Gastroesophageal sphincter (tissue), 4 donors: ENCODE measurements at regions not wholly inside any gene's neighbourhood (a gene's known extent, or its start where the extent isn't known, plus 50 kb on each side); places are given as distances from the start of the nearest gene placed in this dataset.

ENCODE experiments used
- ATAC-seq: fragments of 150-250 bp; one replicate; pipeline ENCODE4 v1.9.1; 2016; ENCODE audit warnings: mild to moderate bottlenecking, moderate library complexity
- H3K27ac ChIP-seq, 4 donors: fragments of 200-600 bp; sonication (generic) in 3 of 4; 1 replicate in 3 of 4; 2 replicates in 1 of 4; pipeline ENCODE4 v1.5.1; 2016 to 2019
- H3K27me3 ChIP-seq: fragments of 200-600 bp; sonication (generic); one replicate; pipeline ENCODE4 v1.5.1; 2019
- H3K36me3 ChIP-seq, 2 donors: fragments of 200-600 bp; sonication (generic); one replicate each; pipeline ENCODE4 v1.5.1; 2019; ENCODE audit warnings: control low read depth in 1 of 2
- H3K4me1 ChIP-seq, 3 donors: fragments of 200-600 bp; sonication (generic); 1 replicate in 2 of 3; 2 replicates in 1 of 3; pipeline ENCODE4 v1.5.1; 2016 to 2019; ENCODE audit warnings: control low read depth in 2 of 3
- H3K4me3 ChIP-seq, 2 donors: fragments of 200-600 bp; sonication (generic); one replicate each; pipeline ENCODE4 v1.5.1; 2019; ENCODE audit warnings: mild to moderate bottlenecking in 1 of 2, moderate library complexity in 1 of 2
- H3K9me3 ChIP-seq, 3 donors: fragments of 200-600 bp; sonication (generic); one replicate each; pipeline ENCODE4 v1.5.1; 2017 to 2019; ENCODE audit warnings: control low read depth in 2 of 3
- CTCF ChIP-seq, 4 experiments: fragments of 200-600 bp in 2 of 4; fragments of 450-650 bp in 2 of 4; sonication (generic) in 1 of 4; IDR thresholded peaks; one replicate each; pipeline ENCODE4 v1.5.1; 2017 to 2019; ENCODE audit warnings: antibody characterized with exemption in 4 of 4, mild to moderate bottlenecking in 2 of 4, moderate library complexity in 2 of 4
- EP300 ChIP-seq: sonication (generic); formaldehyde crosslinking; IDR thresholded peaks from one replicate; pipeline ENCODE4 v1.6.1; 2017; ENCODE audit warnings: antibody characterized with exemption, mild to moderate bottlenecking
- POLR2A ChIP-seq, 2 donors: fragments of 450-650 bp; IDR thresholded peaks; one replicate each; pipeline ENCODE4 v1.6.1; 2017; ENCODE audit warnings: antibody characterized with exemption in 2 of 2, mild to moderate bottlenecking in 2 of 2, moderate library complexity in 1 of 2
- POLR2AphosphoS5 ChIP-seq: sonication (generic); formaldehyde crosslinking; IDR thresholded peaks from one replicate; pipeline ENCODE4 v1.6.1; 2017; ENCODE audit warnings: antibody characterized with exemption
- WGBS, 2 donors: methylation state at CpG; one replicate each; pipeline ENCODE4 v1.1.5; 2018; ENCODE audit warnings: low coverage in 1 of 2; 5-methylcytosine and 5-hydroxymethylcytosine counted together

DNA sequence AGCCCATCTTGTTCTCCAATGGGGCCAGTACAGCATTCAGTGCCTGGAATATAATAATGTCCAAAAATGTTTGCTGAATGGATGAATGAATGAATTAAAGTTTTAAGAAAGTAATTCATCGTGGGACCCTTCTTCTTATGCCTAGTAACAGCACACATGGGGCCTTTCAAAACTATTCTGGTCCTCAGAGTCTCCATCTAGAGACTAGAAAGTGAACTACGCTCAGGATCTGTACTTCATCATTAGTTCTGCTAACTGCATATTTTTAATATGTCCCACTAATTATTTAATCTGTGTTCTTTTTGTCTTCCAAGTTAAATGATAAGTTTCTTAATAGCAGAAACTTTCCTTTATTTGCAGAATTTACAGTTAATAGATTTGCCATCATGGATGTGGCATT is 172.5 kb downstream of the SMAD2 start:
- no peak for TF ChIP-seq POLR2A (IDR thresholded peaks at IDR 0.05)
- Histone ChIP-seq H3K36me3 (no peaks in the 10 kb centered on the region), H3K9me3 (peaks cover 0 to 25% (median 0%) of the 10 kb centered on the region in 3 donors), H3K4me1 (no peaks in the 10 kb centered on the region), H3K27ac (no peak overlapping the region), H3K27me3 (peaks cover 28% of the 10 kb centered on the region), H3K4me3 (no peak overlapping the region)
- WGBS, 2 donors, result 66 to 86% methylated on average over 2 of the region's 2 CpGs
- ATAC-seq, result no peak

DNA sequence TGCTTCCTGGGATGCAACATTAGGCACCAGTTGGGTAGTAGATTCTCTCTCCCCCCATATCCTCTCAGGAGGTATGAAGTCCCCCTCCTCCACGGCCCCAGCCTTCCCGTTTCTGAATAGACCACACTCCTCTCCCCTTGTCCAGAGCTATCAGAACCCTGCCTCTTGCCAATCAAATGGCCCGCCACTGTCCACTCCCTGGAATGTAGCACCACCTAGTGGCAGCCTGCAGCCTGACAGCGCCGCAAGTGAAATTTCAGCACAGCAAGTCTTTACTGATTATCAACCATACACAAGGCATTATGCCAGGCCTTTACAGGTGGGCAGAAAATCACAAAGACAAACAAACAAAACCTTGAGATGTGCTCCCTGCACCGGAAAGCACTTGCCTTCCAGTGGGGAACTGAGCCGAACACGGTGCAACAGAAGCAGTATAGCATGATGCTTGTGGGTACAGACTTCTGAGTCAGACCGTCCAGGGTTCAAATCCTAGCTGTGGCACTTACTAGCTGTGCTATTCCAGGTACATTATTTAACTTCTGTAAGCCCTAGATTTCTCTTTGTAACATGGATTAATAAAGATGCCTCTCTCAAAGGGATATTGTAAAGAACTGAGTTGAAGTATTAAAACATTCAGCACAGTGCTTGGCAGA is 174.0 kb downstream of the SMAD2 start:
- Histone ChIP-seq H3K27ac (no peak overlapping the region), H3K4me3 (no peak overlapping the region), H3K4me1 (no peaks in the 10 kb centered on the region), H3K27me3 (peaks cover 28% of the 10 kb centered on the region), H3K9me3 (peaks cover 0 to 25% (median 0%) of the 10 kb centered on the region in 3 donors), H3K36me3 (no peaks in the 10 kb centered on the region)
- ATAC-seq, result peak; percentile 28
- WGBS, 2 donors, result 26 to 32% methylated on average over 7 to 9 of the region's 9 CpGs
- TF ChIP-seq POLR2AphosphoS5 (no peak), CTCF (IDR thresholded peaks at IDR 0.05) (peak; percentile 51 to 77 (median 52))

- Histone ChIP-seq H3K9me3 (peaks cover 0 to 15% (median 0%) of the 10 kb centered on the region in 3 donors), H3K4me1 (no peaks in the 10 kb centered on the region), H3K27ac (no peak overlapping the region), H3K4me3 (no peak overlapping the region), H3K27me3 (peaks cover 28% of the 10 kb centered on the region), H3K36me3 (no peaks in the 10 kb centered on the region)
- no peak for ATAC-seq
- TF ChIP-seq POLR2AphosphoS5 (no peak), CTCF (IDR thresholded peaks at IDR 0.05) (no peak), POLR2A (IDR thresholded peaks at IDR 0.05) (no peak), EP300 (no peak)
- 90 to 93% methylated on average over 2 of the region's 4 CpGs for WGBS, 2 donors
These were observed 175.4 kb downstream of the SMAD2 start for GRCh38 chr18:47755102-47755456.

GRCh38 chr18:47754311-47755101 is 176.0 kb downstream of the SMAD2 start:
- no peak for ATAC-seq

More at GRCh38 chr18:47754311-47755101, 176.0 kb downstream of the SMAD2 start:
- H3K36me3 ChIP-seq, result no peaks in the 10 kb centered on the region
- no peaks in the 10 kb centered on the region for H3K4me1 ChIP-seq
- H3K27ac ChIP-seq, result no peak overlapping the region
- H3K4me3 ChIP-seq, result no peak overlapping the region
- TF ChIP-seq CTCF (IDR thresholded peaks at IDR 0.05), result peak in 1 of 4 experiments; percentile 58
- TF ChIP-seq EP300, result no peak
- peaks cover 0 to 12% (median 0%) of the 10 kb centered on the region in 3 donors for H3K9me3 ChIP-seq
- peaks cover 28% of the 10 kb centered on the region for H3K27me3 ChIP-seq
- WGBS, 2 donors, result 40 to 49% methylated on average over 2 of the region's 29 CpGs
